ENCODE measurements at regions not wholly inside any gene's neighbourhood (a gene's known extent, or its start where the extent isn't known, plus 50 kb on each side); places are given as distances from the start of the nearest gene placed in this dataset.

GRCh38 chr5:5666369-5666768 lies 243.9 kb downstream of the ICE1 start:
- TF ChIP-seq CTCF (IDR thresholded peaks at IDR 0.05; ENCODE audit: unreplicated experiment): no peak
- no peaks in the 10 kb centered on the region for H3K36me3 Mint-ChIP-seq

GRCh38 chr5:5666076-5666365 lies 243.5 kb downstream of the ICE1 start:
- TF ChIP-seq CTCF (IDR thresholded peaks at IDR 0.05; ENCODE audit: unreplicated experiment): no peak
- Mint-ChIP-seq H3K9me3 (no peaks in the 10 kb centered on the region), H3K27ac (no peak overlapping the region), H3K4me1 (peaks cover 2% of the 10 kb centered on the region), H3K36me3 (no peaks in the 10 kb centered on the region), H3K27me3 (ENCODE audit: low read depth) (peaks cover 3% of the 10 kb centered on the region), H3K4me3 (no peak overlapping the region)
- DNase-seq (ENCODE audit: low spot score in 2 of 2, unreplicated experiment in 2 of 2): no peak

More at GRCh38 chr5:5666369-5666768, 243.9 kb downstream of the ICE1 start:
- Mint-ChIP-seq H3K4me3 (no peak overlapping the region), H3K27me3 (ENCODE audit: low read depth) (peaks cover 3% of the 10 kb centered on the region), H3K9me3 (no peaks in the 10 kb centered on the region), H3K4me1 (peaks cover 2% of the 10 kb centered on the region), H3K27ac (no peak overlapping the region)
- DNase-seq (ENCODE audit: low spot score in 2 of 2, unreplicated experiment in 2 of 2): no peak

- Mint-ChIP-seq H3K4me3 (no peak overlapping the region), H3K27ac (no peak overlapping the region), H3K9me3 (no peaks in the 10 kb centered on the region), H3K4me1 (peaks cover 2% of the 10 kb centered on the region), H3K27me3 (ENCODE audit: low read depth) (peaks cover 3% of the 10 kb centered on the region), H3K36me3 (no peaks in the 10 kb centered on the region)
- TF ChIP-seq CTCF (IDR thresholded peaks at IDR 0.05; ENCODE audit: unreplicated experiment): no peak
- DNase-seq (ENCODE audit: low spot score in 2 of 2, unreplicated experiment in 2 of 2): no peak
Observed at GRCh38 chr5:5665225-5666075, 243.0 kb downstream of the ICE1 start.

GRCh38 chr5:5658889-5659465 lies 236.5 kb downstream of the ICE1 start:
- H3K4me1 Mint-ChIP-seq: peaks cover 14% of the 10 kb centered on the region
- H3K36me3 Mint-ChIP-seq: no peaks in the 10 kb centered on the region
- peaks cover 9% of the 10 kb centered on the region for H3K27me3 Mint-ChIP-seq (ENCODE audit: low read depth)
- H3K27ac Mint-ChIP-seq: no peak overlapping the region
- no peak overlapping the region for H3K4me3 Mint-ChIP-seq
- TF ChIP-seq CTCF (IDR thresholded peaks at IDR 0.05; ENCODE audit: unreplicated experiment): no peak
- H3K9me3 Mint-ChIP-seq: peaks cover 3% of the 10 kb centered on the region
- no peak for DNase-seq (ENCODE audit: low spot score in 2 of 2, unreplicated experiment in 2 of 2)

GRCh38 chr5:5658226-5658625 lies 235.7 kb downstream of the ICE1 start:
- Mint-ChIP-seq H3K4me3 (no peak overlapping the region), H3K27ac (no peak overlapping the region), H3K27me3 (ENCODE audit: low read depth) (peaks cover 9% of the 10 kb centered on the region), H3K36me3 (no peaks in the 10 kb centered on the region), H3K9me3 (peaks cover 3% of the 10 kb centered on the region), H3K4me1 (peaks cover 13% of the 10 kb centered on the region)
- TF ChIP-seq CTCF (IDR thresholded peaks at IDR 0.05; ENCODE audit: unreplicated experiment): no peak
- DNase-seq (ENCODE audit: low spot score in 2 of 2, unreplicated experiment in 2 of 2): no peak

Data from mesothelial cell of epicardium (in vitro differentiated cells).